ENCODE measurements at regions not wholly inside any gene's neighbourhood (a gene's known extent, or its start where the extent isn't known, plus 50 kb on each side); places are given as distances from the start of the nearest gene placed in this dataset.

GRCh38 chr6:139496654-139497344, 122.4 kb upstream of the CITED2 start:
- H3K27ac Mint-ChIP-seq = no peak overlapping the region
- no peak overlapping the region for H3K4me3 Mint-ChIP-seq
- no peaks in the 10 kb centered on the region for H3K9me3 ChIP-seq (ENCODE audit: control insufficient read depth, low read length, poor library complexity, severe bottlenecking)
- no peaks in the 10 kb centered on the region for H3K27me3 Mint-ChIP-seq
- no peak for ATAC-seq
- DNase-seq = no peak
- H3K36me3 Mint-ChIP-seq (ENCODE audit: low read depth) = peaks cover 2% of the 10 kb centered on the region
- no peaks in the 10 kb centered on the region for H3K4me1 Mint-ChIP-seq

GRCh38 chr6:139494376-139494990, 120.0 kb upstream of the CITED2 start:
- H3K9me3 ChIP-seq (ENCODE audit: control insufficient read depth, low read length, poor library complexity, severe bottlenecking) = no peaks in the 10 kb centered on the region
- ATAC-seq (no peak), DNase-seq (no peak)
- Mint-ChIP-seq H3K4me3 (no peak overlapping the region), H3K36me3 (ENCODE audit: low read depth) (peaks cover 2% of the 10 kb centered on the region), H3K27ac (no peak overlapping the region), H3K4me1 (peaks cover 8% of the 10 kb centered on the region), H3K27me3 (no peaks in the 10 kb centered on the region)

GRCh38 chr6:139490482-139490881, 116.0 kb upstream of the CITED2 start:
- Mint-ChIP-seq H3K36me3 (ENCODE audit: low read depth) (peaks cover 2% of the 10 kb centered on the region), H3K27ac (no peak overlapping the region), H3K27me3 (no peaks in the 10 kb centered on the region), H3K4me3 (peak overlapping the region; percentile 19), H3K4me1 (peaks cover 8% of the 10 kb centered on the region)
- H3K9me3 ChIP-seq (ENCODE audit: control insufficient read depth, low read length, poor library complexity, severe bottlenecking) = no peaks in the 10 kb centered on the region
- peak; percentile 76 for ATAC-seq
- DNase-seq = no peak

- no peaks in the 10 kb centered on the region for H3K36me3 Mint-ChIP-seq (ENCODE audit: low read depth)
- DNase-seq = no peak
- H3K4me3 Mint-ChIP-seq = no peak overlapping the region
- no peaks in the 10 kb centered on the region for H3K9me3 ChIP-seq (ENCODE audit: control insufficient read depth, low read length, poor library complexity, severe bottlenecking)
- no peaks in the 10 kb centered on the region for H3K27me3 Mint-ChIP-seq
- no peak for ATAC-seq
- H3K27ac Mint-ChIP-seq = no peak overlapping the region
- H3K4me1 Mint-ChIP-seq = peaks cover 11% of the 10 kb centered on the region
Observed at GRCh38 chr6:139486476-139486799, 112.0 kb upstream of the CITED2 start.

- DNase-seq = no peak
- ATAC-seq = no peak
- no peaks in the 10 kb centered on the region for H3K36me3 Mint-ChIP-seq (ENCODE audit: low read depth)
- H3K4me1 Mint-ChIP-seq = peaks cover 11% of the 10 kb centered on the region
- H3K27ac Mint-ChIP-seq = no peak overlapping the region
- no peaks in the 10 kb centered on the region for H3K9me3 ChIP-seq (ENCODE audit: control insufficient read depth, low read length, poor library complexity, severe bottlenecking)
- H3K27me3 Mint-ChIP-seq = no peaks in the 10 kb centered on the region
- no peak overlapping the region for H3K4me3 Mint-ChIP-seq
Observed at GRCh38 chr6:139485742-139486475, 111.5 kb upstream of the CITED2 start.

- DNase-seq (no peak), ATAC-seq (no peak)
- H3K4me3 Mint-ChIP-seq = no peak overlapping the region
- H3K27ac Mint-ChIP-seq = no peak overlapping the region
- no peaks in the 10 kb centered on the region for H3K36me3 Mint-ChIP-seq (ENCODE audit: low read depth)
- no peaks in the 10 kb centered on the region for H3K27me3 Mint-ChIP-seq
- H3K9me3 ChIP-seq (ENCODE audit: control insufficient read depth, low read length, poor library complexity, severe bottlenecking) = no peaks in the 10 kb centered on the region
- peaks cover 7% of the 10 kb centered on the region for H3K4me1 Mint-ChIP-seq
Observed at GRCh38 chr6:139485185-139485584, 110.7 kb upstream of the CITED2 start.

GRCh38 chr6:139483079-139483478, 108.6 kb upstream of the CITED2 start:
- H3K36me3 Mint-ChIP-seq (ENCODE audit: low read depth) = no peaks in the 10 kb centered on the region
- peaks cover 3% of the 10 kb centered on the region for H3K4me1 Mint-ChIP-seq
- no peak for ATAC-seq
- DNase-seq = no peak
- H3K27ac Mint-ChIP-seq = no peak overlapping the region
- no peak overlapping the region for H3K4me3 Mint-ChIP-seq
- H3K27me3 Mint-ChIP-seq = no peaks in the 10 kb centered on the region
- H3K9me3 ChIP-seq (ENCODE audit: control insufficient read depth, low read length, poor library complexity, severe bottlenecking) = no peaks in the 10 kb centered on the region

- Mint-ChIP-seq H3K27ac (no peak overlapping the region), H3K4me1 (peaks cover 6% of the 10 kb centered on the region), H3K27me3 (no peaks in the 10 kb centered on the region), H3K36me3 (ENCODE audit: low read depth) (no peaks in the 10 kb centered on the region), H3K4me3 (no peak overlapping the region)
- DNase-seq (no peak), ATAC-seq (no peak)
- no peaks in the 10 kb centered on the region for H3K9me3 ChIP-seq (ENCODE audit: control insufficient read depth, low read length, poor library complexity, severe bottlenecking)
Observed at GRCh38 chr6:139482287-139482686, 107.8 kb upstream of the CITED2 start.

- Mint-ChIP-seq H3K27me3 (no peaks in the 10 kb centered on the region), H3K27ac (no peak overlapping the region), H3K4me1 (peaks cover 6% of the 10 kb centered on the region), H3K36me3 (ENCODE audit: low read depth) (no peaks in the 10 kb centered on the region), H3K4me3 (no peak overlapping the region)
- ATAC-seq (no peak), DNase-seq (no peak)
- H3K9me3 ChIP-seq (ENCODE audit: control insufficient read depth, low read length, poor library complexity, severe bottlenecking) = no peaks in the 10 kb centered on the region
Observed at GRCh38 chr6:139480356-139481165, 106.1 kb upstream of the CITED2 start.

GRCh38 chr6:139479433-139480222, 105.2 kb upstream of the CITED2 start:
- H3K9me3 ChIP-seq (ENCODE audit: control insufficient read depth, low read length, poor library complexity, severe bottlenecking) = no peaks in the 10 kb centered on the region
- Mint-ChIP-seq H3K4me3 (no peak overlapping the region), H3K27me3 (no peaks in the 10 kb centered on the region), H3K4me1 (peaks cover 8% of the 10 kb centered on the region), H3K27ac (no peak overlapping the region), H3K36me3 (ENCODE audit: low read depth) (no peaks in the 10 kb centered on the region)
- ATAC-seq = no peak
- DNase-seq = no peak

- ATAC-seq = no peak
- DNase-seq = no peak
- H3K27me3 Mint-ChIP-seq = no peaks in the 10 kb centered on the region
- no peaks in the 10 kb centered on the region for H3K9me3 ChIP-seq (ENCODE audit: control insufficient read depth, low read length, poor library complexity, severe bottlenecking)
- H3K4me3 Mint-ChIP-seq = no peak overlapping the region
- H3K27ac Mint-ChIP-seq = no peak overlapping the region
- H3K4me1 Mint-ChIP-seq = peaks cover 8% of the 10 kb centered on the region
- H3K36me3 Mint-ChIP-seq (ENCODE audit: low read depth) = no peaks in the 10 kb centered on the region
Observed at GRCh38 chr6:139475646-139476045, 101.2 kb upstream of the CITED2 start.

GRCh38 chr6:139475241-139475640, 100.8 kb upstream of the CITED2 start:
- H3K9me3 ChIP-seq (ENCODE audit: control insufficient read depth, low read length, poor library complexity, severe bottlenecking) = no peaks in the 10 kb centered on the region
- DNase-seq (no peak), ATAC-seq (no peak)
- H3K27me3 Mint-ChIP-seq = no peaks in the 10 kb centered on the region
- peaks cover 8% of the 10 kb centered on the region for H3K4me1 Mint-ChIP-seq
- H3K36me3 Mint-ChIP-seq (ENCODE audit: low read depth) = no peaks in the 10 kb centered on the region
- H3K27ac Mint-ChIP-seq = no peak overlapping the region
- no peak overlapping the region for H3K4me3 Mint-ChIP-seq

All from T-helper 17 cell (primary cell).